ENCODE measurements at regions not wholly inside any gene's neighbourhood (a gene's known extent, or its start where the extent isn't known, plus 50 kb on each side); places are given as distances from the start of the nearest gene placed in this dataset.

DNA sequence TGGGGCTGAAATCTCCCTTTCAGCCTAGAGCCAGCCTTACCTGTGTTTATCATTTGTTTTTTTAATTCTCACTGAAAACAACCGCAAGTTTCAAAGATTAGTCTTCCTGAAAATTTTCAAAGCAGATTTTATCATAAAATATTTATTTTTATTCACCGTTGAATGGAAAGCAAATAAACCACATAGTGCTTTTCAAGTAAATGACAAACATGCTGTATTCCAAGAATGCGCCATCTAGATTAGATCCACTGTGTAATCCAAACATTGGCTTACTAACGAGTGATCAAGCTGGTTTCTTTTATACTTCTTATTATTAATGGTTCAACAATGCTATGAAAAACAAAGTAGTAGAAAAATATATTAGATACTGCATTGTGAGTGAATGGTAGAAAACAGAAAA, 1176.2 kb upstream of the IGFBP7 start:
- no peak for TF ChIP-seq POLR2AphosphoS5 (IDR thresholded peaks at IDR 0.05)
- TF ChIP-seq, protein P1, sequence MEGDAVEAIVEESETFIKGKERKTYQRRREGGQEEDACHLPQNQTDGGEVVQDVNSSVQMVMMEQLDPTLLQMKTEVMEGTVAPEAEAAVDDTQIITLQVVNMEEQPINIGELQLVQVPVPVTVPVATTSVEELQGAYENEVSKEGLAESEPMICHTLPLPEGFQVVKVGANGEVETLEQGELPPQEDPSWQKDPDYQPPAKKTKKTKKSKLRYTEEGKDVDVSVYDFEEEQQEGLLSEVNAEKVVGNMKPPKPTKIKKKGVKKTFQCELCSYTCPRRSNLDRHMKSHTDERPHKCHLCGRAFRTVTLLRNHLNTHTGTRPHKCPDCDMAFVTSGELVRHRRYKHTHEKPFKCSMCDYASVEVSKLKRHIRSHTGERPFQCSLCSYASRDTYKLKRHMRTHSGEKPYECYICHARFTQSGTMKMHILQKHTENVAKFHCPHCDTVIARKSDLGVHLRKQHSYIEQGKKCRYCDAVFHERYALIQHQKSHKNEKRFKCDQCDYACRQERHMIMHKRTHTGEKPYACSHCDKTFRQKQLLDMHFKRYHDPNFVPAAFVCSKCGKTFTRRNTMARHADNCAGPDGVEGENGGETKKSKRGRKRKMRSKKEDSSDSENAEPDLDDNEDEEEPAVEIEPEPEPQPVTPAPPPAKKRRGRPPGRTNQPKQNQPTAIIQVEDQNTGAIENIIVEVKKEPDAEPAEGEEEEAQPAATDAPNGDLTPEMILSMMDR (IDR thresholded peaks at IDR 0.05): no peak
